GM10248 (cell line): ENCODE measurements at regions not wholly inside any gene's neighbourhood (a gene's known extent, or its start where the extent isn't known, plus 50 kb on each side); places are given as distances from the start of the nearest gene placed in this dataset.
"Not testable (repeated sequence)": the region's sequence is repeated elsewhere in the genome, so short reads cannot be mapped to it uniquely, and the experiment has no call there.

Experiments
- CTCF ChIA-PET: fragments of 300-600 bp; sonication (Branson Sonifier 250); formaldehyde crosslinking; extraction: SDS; loops from one replicate; lab custom pipeline; 2021; ENCODE audit warnings: antibody characterized with exemption; lab: Yijun Ruan, JAX
- POLR2A ChIA-PET: fragments of 350-650 bp; sonication (Branson Sonifier 250); formaldehyde crosslinking; extraction: SDS; loops from one replicate; lab custom pipeline; 2020; ENCODE audit warnings: antibody characterized with exemption; lab: Yijun Ruan, JAX
- DNase-seq: peaks from one replicate; pipeline ENCODE4 v3.0.0; 2012; ENCODE audit errors: extremely low spot score
- TF ChIP-seq, protein P1 (sequence below): IDR thresholded peaks from 2 replicates; pipeline ENCODE4 v1.5.1; 2012; ENCODE audit warnings: mild to moderate bottlenecking, low read depth; ENCODE audit errors: extremely low read depth, missing control alignments, control extremely low read depth

DNA sequence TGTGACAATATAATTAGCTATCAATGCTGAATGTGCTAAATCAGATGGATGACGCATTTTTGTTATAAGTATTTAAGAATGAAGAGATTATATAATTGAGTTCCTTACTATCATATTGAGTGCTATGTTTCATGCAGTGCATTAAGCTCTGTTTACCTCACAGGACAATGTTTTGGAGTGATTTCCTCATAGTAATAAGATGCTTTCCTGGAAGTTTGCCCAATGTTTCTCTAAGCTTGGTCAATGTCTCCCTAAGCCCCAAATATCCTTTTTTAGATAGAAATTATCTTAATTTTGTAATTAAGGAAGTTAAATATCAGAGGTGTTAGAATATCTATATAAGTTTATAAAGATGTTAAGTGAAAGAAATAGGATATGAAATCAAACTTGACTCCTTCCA, 489.6 kb downstream of the MMUT start:
- ChIA-PET CTCF (no interaction called here), POLR2A (no interaction called here)
- TF ChIP-seq, protein P1, sequence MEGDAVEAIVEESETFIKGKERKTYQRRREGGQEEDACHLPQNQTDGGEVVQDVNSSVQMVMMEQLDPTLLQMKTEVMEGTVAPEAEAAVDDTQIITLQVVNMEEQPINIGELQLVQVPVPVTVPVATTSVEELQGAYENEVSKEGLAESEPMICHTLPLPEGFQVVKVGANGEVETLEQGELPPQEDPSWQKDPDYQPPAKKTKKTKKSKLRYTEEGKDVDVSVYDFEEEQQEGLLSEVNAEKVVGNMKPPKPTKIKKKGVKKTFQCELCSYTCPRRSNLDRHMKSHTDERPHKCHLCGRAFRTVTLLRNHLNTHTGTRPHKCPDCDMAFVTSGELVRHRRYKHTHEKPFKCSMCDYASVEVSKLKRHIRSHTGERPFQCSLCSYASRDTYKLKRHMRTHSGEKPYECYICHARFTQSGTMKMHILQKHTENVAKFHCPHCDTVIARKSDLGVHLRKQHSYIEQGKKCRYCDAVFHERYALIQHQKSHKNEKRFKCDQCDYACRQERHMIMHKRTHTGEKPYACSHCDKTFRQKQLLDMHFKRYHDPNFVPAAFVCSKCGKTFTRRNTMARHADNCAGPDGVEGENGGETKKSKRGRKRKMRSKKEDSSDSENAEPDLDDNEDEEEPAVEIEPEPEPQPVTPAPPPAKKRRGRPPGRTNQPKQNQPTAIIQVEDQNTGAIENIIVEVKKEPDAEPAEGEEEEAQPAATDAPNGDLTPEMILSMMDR = no peak
- DNase-seq = no peak

DNA sequence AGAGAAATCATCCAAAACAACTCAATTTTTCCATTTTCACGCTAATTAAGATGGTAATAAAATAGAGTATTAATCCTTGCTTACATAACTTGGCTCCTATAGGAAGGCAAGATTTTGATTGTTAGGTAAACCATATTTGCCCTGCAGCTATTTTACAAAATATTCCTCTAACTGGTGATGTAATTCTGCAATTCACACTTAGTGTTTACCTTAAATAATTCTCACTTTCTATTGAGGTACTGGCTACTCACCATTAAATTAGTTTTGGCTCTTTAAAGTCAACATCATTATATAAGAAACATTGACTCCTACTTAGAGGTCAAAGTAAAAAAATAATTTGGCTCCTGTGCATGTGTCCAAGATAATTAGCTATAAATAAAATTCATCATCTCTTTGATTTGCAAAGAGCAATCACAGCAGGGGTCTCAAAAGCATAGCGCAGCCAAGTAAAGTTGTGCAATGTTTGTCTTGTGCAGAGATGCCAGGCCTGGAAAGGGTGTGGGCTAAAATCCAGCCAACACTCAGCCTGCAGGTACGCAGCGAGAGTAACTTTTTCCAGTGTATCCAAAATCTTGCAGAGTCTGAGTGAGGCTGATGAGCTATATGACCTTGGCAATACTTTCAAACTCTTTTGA, 501.2 kb downstream of the MMUT start:
- TF ChIP-seq, protein P1 = no peak
- ChIA-PET POLR2A (no interaction called here), CTCF (interaction anchor here (1.0 to 1.2 kb wide), 2 partner anchors 13 to 25 kb away, joined by 3 read pairs; no protein-coding TSS in a partner anchor)
- no peak for DNase-seq

DNA sequence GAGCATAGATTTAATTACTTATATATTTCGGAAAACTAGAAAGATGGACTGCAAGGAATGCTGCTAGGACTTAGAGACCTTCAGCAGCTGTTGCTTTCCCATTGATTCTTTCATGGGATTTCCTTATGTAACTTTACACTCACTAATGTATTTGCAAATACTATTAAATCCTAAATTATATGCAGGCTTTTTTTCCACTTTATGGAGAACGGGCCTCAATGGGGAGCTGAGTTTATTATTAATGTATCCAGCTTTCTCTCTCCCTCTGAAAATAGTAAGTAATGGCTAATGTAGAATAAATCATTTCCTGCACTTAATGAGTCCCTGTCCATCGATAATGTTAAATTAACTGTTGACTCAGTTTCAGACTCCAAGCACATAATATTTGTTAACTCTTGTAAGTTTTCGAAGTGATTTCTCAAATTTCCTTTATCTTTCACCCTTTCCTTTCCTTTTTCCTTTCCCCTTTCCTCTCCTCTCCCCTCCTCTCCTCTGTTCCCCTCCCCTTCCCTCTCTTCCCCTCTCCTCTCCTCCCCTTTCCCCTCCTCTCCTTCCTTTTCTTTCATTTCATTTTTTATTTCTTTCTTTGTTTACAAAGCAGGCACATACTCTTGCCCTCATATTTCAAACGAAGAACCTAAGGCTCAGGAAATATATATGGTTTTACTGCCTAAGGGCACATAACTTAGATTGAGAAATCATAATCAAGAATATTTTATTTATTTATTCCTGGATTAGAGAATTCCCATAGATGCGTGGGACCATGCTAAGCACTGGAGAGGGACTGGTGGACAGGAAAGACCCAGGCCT, 503.6 kb downstream of the MMUT start:
- POLR2A ChIA-PET = no interaction called here
- TF ChIP-seq, protein P1 = no peak
- CTCF ChIA-PET = no interaction called here
- DNase-seq = no peak

DNA sequence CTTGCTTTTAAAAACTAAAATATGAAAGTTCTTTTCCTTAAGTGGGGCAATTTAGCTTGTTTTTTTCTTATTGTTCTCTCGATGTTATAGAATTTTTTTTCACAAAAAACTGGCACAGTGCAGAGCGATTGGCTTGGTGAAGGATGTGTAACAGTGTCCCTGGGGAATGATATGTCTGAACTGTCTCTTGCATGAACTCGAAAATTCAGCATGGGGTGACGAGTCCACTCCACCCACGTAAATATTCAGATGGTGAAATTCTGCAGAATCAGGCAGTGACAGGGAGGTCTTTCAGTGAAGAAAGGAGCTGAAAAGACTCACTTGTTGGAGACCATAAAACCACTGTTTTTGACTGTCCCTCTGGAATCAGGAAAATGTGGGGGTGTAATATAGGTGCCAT, 505.3 kb downstream of the MMUT start:
- TF ChIP-seq, protein P1 = no peak
- ChIA-PET POLR2A (no interaction called here), CTCF (interaction anchor here (1.2 kb wide), 1 partner anchor 18 kb away, joined by 3 read pairs; no protein-coding TSS in a partner anchor)
- no peak for DNase-seq

DNA sequence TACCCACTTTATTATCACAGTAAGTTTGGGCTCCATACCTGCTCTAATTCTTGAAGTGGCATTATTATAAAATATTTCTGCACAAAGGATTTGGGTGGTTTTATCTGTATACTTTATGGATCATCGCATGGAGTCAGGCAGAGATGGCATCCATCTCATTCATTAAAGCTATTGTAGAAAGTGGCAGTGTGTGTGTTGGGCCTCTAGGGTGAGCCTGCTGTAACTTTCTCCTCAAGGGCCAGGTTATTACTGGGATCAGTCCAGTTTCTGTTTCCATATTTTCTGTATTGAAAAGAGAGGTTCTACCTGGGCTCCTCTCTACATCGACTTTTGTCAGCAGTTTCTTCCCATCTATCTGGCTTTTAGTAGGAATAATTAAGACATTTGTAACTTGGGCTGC, 511.1 kb downstream of the MMUT start:
- CTCF ChIA-PET = no interaction called here
- POLR2A ChIA-PET = no interaction called here
- DNase-seq = no peak
- TF ChIP-seq, protein P1 = no peak

DNA sequence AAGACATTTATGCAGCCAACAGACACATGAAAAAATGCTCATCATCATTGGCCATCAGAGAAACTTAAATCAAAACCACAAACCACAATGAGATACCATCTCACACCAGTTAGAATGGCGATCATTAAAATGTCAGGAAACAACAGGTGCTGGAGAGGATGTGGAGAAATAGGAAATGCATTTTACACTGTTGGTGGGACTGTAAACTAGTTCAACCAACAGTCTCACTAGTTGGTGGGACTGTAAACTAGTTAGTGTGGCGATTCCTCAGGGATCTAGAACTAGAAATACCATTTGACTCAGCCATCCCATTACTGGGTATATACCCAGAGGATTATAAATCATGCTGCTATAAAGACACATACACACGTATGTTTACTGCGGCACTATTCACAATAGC, 518.8 kb downstream of the MMUT start:
- CTCF ChIA-PET, POLR2A ChIA-PET, DNase-seq: not testable (repeated sequence)

DNA sequence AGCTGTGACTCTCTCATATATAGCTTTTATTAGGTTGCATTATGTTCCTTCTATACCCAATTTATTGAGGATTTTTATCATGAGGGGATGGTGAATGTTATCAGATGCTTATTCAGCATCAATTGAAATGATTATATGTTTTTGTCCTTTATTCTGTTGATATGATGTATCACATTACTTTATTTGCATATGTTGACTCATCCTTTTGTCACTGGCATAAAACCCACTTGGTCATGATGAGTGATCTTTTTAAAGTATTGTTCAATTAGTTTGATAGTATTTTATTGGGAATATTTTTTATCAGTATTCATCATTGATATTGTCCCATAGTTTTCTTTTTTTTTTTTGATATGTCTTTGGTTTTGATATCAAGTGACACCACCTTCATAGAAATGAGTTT, 529.9 kb downstream of the MMUT start:
- no peak for DNase-seq
- CTCF ChIA-PET = no interaction called here
- POLR2A ChIA-PET = no interaction called here
- TF ChIP-seq, protein P1 = no peak
